Lung (tissue), 11 donors: ENCODE measurements at regions not wholly inside any gene's neighbourhood (a gene's known extent, or its start where the extent isn't known, plus 50 kb on each side); places are given as distances from the start of the nearest gene placed in this dataset.
A peak's percentile ranks its signal among the peaks of the same experiment; 100 is the strongest.

Source experiments
- ATAC-seq: fragments of 200-7000 bp; cut with Tn5 transposase; one replicate; pipeline ENCODE4 v1.9.1; 2020; ENCODE audit warnings: moderate number of reproducible peaks; ENCODE audit not compliant: insufficient read depth, low FRiP score
- DNase-seq, 3 donors: peaks; one replicate each; pipeline ENCODE4 v3.0.0-alpha.2; 2013 to 2017
- H3K27ac ChIP-seq, 2 donors: one replicate each; pipeline ENCODE4 v1.5.1; 2013; ENCODE audit warnings: mild to moderate bottlenecking in 2 of 2, moderate library complexity in 2 of 2, control low read depth in 1 of 2, inconsistent platforms in 1 of 2, low read depth in 1 of 2, low read length in 1 of 2
- H3K27me3 ChIP-seq, 3 donors: one replicate each; pipeline ENCODE4 v1.5.1; 2013; ENCODE audit warnings: low read length in 2 of 3; ENCODE audit not compliant: control insufficient read depth in 3 of 3, insufficient read depth in 3 of 3
- H3K36me3 ChIP-seq, 4 donors: one replicate each; pipeline ENCODE4 v1.5.1; 2013; ENCODE audit warnings: low read length in 4 of 4, mild to moderate bottlenecking in 1 of 4, moderate library complexity in 1 of 4; ENCODE audit not compliant: control insufficient read depth in 4 of 4, insufficient read depth in 4 of 4
- H3K4me1 ChIP-seq, 5 donors: one replicate each; pipeline ENCODE4 v1.5.1; 2013; ENCODE audit warnings: low read length in 5 of 5, mild to moderate bottlenecking in 2 of 5, moderate library complexity in 1 of 5; ENCODE audit not compliant: control insufficient read depth in 5 of 5, insufficient read depth in 5 of 5
- H3K4me3 ChIP-seq: one replicate; pipeline ENCODE4 v1.5.1; 2013; ENCODE audit warnings: mild to moderate bottlenecking, control low read depth, moderate library complexity
- H3K9ac ChIP-seq, 2 donors: one replicate each; pipeline ENCODE4 v1.5.1; 2013; ENCODE audit warnings: low read length in 2 of 2, control low read depth in 1 of 2; ENCODE audit not compliant: insufficient read depth in 1 of 2
- H3K9me3 ChIP-seq, 4 donors: one replicate each; pipeline ENCODE4 v1.5.1; 2013; ENCODE audit warnings: low read length in 3 of 4, mild to moderate bottlenecking in 1 of 4, moderate library complexity in 1 of 4; ENCODE audit not compliant: control insufficient read depth in 4 of 4, insufficient read depth in 3 of 4
- WGBS, 2 donors: extraction: QIAGEN DNeasy Blood & Tissue Kit; methylation state at CpG; one replicate each; pipeline ENCODE4 v1.1.7; 2013; 5-methylcytosine and 5-hydroxymethylcytosine counted together
- TF ChIP-seq, protein P1 (sequence below): IDR thresholded peaks from 2 replicates; pipeline ENCODE4 v1.5.1; 2012; ENCODE audit warnings: mild to moderate bottlenecking; ENCODE audit errors: control extremely low read depth, extremely low read depth
- donor health status: control.
- donor health status: control.
- donor health status: Bipolar disorder and iron deficiency.
- donor health status: healthy.
- donor health status: DM: yes; HTN: yes; CAD: no.

DNA sequence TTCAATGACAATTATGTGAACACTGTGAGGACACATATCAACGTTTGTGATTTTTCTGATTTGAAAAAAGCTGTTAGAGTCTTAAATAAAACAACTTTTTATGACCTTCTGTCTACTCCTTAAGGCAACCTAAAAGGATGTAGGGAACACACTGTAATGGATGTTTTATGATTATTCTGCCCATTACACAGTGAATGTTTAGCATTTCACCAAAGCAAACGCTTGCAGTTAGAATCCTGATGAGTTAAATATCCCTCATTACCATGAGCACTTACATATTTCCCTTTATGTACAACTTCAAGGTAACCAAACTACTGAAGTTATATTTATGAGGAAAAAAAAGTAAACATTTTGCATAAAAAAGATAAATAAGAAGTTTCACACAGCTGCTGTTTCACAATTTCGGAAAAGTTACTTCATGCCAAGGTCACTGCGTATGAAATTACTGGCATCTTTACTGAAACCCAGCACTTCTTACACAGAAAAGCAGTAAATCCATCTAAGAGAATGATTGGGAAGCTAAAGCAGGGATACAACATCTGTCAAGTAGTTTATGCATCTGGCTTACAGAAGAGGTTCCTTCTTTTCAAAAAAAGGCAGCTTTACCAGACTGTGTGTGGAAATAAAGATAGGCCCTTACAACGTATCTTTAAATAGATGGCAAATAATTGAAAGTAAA, 733.7 kb upstream of the ATXN8OS start:
- no peaks in the 10 kb centered on the region for H3K36me3 ChIP-seq
- TF ChIP-seq, protein P1, sequence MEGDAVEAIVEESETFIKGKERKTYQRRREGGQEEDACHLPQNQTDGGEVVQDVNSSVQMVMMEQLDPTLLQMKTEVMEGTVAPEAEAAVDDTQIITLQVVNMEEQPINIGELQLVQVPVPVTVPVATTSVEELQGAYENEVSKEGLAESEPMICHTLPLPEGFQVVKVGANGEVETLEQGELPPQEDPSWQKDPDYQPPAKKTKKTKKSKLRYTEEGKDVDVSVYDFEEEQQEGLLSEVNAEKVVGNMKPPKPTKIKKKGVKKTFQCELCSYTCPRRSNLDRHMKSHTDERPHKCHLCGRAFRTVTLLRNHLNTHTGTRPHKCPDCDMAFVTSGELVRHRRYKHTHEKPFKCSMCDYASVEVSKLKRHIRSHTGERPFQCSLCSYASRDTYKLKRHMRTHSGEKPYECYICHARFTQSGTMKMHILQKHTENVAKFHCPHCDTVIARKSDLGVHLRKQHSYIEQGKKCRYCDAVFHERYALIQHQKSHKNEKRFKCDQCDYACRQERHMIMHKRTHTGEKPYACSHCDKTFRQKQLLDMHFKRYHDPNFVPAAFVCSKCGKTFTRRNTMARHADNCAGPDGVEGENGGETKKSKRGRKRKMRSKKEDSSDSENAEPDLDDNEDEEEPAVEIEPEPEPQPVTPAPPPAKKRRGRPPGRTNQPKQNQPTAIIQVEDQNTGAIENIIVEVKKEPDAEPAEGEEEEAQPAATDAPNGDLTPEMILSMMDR: no peak
- no peaks in the 10 kb centered on the region for H3K27me3 ChIP-seq
- no peak overlapping the region for H3K27ac ChIP-seq
- H3K9ac ChIP-seq: peak overlapping the region in 1 of 2 donors; percentile 19
- peak in 2 of 3 donors; percentile 42 to 68 for DNase-seq
- H3K4me1 ChIP-seq: peaks cover 0 to 2% (median 0%) of the 10 kb centered on the region in 5 donors
- ATAC-seq: no peak
- no peak overlapping the region for H3K4me3 ChIP-seq
- peaks cover 0 to 3% (median 0%) of the 10 kb centered on the region in 4 donors for H3K9me3 ChIP-seq
- 67 to 72% methylated on average over 5 of the region's 5 CpGs for WGBS, 2 donors

DNA sequence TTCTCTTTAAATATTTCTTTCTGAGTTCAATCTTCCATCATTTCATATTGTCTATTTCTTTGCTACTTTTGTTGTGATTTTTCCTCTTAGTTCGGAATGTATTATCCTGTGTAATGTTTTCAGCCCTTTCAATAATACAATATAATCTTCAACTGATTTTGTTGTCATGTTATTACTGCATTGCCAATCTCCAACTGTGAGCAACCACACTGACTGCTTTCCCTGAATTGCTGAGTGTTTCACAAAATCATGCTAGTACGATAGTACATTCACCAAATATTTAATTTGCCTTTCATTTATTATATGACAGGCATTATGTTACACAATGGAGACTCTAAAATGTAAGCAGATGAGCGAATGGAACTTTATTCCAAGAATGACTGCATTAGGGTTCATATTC, 744.3 kb upstream of the ATXN8OS start:
- Histone ChIP-seq H3K4me3 (no peak overlapping the region), H3K4me1 (no peaks in the 10 kb centered on the region), H3K9ac (no peak overlapping the region), H3K9me3 (no peaks in the 10 kb centered on the region), H3K36me3 (no peaks in the 10 kb centered on the region), H3K27ac (no peak overlapping the region), H3K27me3 (no peaks in the 10 kb centered on the region)
- no peak for ATAC-seq
- TF ChIP-seq, protein P1: no peak
- DNase-seq: no peak
- WGBS, 2 donors: 86% methylated on average over 3 of the region's 3 CpGs

DNA sequence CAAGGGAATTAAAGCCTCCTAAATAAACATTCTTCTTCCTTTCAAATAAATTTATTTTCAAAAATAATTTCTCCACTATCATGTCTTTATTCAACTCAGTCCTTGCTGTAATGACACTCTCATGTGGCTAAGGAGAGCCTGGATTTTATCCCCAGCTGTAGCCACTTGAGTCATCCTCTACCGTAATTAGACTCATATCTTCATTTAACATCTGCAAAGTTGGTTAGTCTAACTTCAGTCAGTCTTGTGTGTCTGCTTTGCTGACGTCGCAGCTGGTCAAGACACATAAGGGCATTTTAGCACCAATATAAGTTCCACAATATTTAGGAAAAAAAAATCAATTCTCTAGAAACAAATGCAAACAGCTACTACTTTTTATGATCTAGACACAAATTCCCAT, 776.4 kb upstream of the ATXN8OS start:
- Histone ChIP-seq H3K36me3 (no peaks in the 10 kb centered on the region), H3K27ac (no peak overlapping the region), H3K4me1 (no peaks in the 10 kb centered on the region), H3K9ac (no peak overlapping the region), H3K27me3 (no peaks in the 10 kb centered on the region), H3K9me3 (no peaks in the 10 kb centered on the region), H3K4me3 (no peak overlapping the region)
- TF ChIP-seq, protein P1: no peak
- WGBS, 2 donors: 64 to 75% methylated on average over 3 of the region's 3 CpGs
- DNase-seq (no peak), ATAC-seq (no peak)
